ENCODE measurements at regions not wholly inside any gene's neighbourhood (a gene's known extent, or its start where the extent isn't known, plus 50 kb on each side); places are given as distances from the start of the nearest gene placed in this dataset.

DNA sequence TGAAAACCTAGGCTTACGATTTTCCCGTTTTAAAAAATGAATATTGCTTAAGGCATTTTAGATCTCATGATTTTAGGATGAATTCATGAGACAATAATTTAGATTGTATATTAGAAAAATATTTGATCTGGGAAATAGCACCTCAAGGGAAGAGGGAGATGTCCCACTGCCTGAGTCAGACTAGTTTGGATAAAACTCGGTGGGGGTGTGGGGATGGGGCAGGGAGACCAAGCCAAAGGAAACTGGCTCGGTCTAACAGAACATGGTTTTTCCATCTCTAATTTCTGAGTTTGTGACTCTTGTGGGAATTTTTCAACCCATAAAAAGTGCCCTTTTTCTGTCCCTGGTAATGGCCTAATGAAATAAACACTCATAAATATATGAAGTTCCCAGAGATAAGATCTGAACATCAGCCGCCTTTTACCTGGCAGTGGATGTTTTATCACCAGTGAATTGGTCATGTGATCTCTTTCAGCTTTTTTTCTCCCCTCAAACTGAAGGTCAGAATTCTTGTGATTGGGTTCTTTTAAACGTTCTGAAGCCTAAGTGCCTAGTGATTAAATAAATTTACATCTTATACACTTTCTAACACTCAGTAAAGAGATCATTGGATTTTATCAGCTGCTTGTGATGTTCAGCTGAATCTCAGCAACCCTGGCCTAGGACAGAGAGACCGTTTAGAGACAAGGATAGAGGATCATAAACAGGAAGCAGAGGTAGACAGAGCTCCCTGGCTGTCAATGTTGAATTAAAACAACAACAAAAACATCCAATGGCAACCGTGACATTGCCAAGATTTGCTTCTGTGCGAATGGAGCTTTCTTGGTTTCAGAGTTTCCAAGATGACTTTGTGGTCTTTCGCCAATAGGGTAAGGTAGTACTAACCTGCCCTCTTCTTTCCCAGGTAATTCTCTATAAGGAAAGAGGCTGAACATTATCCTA lies 1038.2 kb downstream of the MCTP2 start:
- no peak for TF ChIP-seq POLR2AphosphoS5 (IDR thresholded peaks at IDR 0.05)
- TF ChIP-seq, protein P1, sequence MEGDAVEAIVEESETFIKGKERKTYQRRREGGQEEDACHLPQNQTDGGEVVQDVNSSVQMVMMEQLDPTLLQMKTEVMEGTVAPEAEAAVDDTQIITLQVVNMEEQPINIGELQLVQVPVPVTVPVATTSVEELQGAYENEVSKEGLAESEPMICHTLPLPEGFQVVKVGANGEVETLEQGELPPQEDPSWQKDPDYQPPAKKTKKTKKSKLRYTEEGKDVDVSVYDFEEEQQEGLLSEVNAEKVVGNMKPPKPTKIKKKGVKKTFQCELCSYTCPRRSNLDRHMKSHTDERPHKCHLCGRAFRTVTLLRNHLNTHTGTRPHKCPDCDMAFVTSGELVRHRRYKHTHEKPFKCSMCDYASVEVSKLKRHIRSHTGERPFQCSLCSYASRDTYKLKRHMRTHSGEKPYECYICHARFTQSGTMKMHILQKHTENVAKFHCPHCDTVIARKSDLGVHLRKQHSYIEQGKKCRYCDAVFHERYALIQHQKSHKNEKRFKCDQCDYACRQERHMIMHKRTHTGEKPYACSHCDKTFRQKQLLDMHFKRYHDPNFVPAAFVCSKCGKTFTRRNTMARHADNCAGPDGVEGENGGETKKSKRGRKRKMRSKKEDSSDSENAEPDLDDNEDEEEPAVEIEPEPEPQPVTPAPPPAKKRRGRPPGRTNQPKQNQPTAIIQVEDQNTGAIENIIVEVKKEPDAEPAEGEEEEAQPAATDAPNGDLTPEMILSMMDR (IDR thresholded peaks at IDR 0.05), result no peak
